ENCODE measurements at regions not wholly inside any gene's neighbourhood (a gene's known extent, or its start where the extent isn't known, plus 50 kb on each side); places are given as distances from the start of the nearest gene placed in this dataset.

DNA sequence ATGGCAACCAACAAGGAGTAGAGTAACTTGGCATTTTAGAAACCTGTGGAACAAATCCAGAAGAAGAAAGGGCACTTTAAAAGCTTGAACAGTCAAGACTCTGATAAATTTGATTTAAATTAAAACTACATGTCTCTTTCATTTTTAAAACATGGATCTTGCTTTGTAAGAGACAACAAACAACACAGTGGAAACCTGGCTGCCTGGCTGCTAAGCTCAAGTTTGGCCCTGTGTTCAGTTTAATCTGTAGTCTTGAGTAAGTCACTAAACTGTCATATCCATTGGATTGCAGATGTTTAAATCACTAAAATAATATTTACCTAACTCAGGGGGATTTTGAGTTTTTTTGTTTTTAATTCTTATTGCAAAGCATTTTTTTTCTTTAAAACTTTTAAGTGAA lies 374.9 kb upstream of the SEMA3D start:
- no peak for DNase-seq

DNA sequence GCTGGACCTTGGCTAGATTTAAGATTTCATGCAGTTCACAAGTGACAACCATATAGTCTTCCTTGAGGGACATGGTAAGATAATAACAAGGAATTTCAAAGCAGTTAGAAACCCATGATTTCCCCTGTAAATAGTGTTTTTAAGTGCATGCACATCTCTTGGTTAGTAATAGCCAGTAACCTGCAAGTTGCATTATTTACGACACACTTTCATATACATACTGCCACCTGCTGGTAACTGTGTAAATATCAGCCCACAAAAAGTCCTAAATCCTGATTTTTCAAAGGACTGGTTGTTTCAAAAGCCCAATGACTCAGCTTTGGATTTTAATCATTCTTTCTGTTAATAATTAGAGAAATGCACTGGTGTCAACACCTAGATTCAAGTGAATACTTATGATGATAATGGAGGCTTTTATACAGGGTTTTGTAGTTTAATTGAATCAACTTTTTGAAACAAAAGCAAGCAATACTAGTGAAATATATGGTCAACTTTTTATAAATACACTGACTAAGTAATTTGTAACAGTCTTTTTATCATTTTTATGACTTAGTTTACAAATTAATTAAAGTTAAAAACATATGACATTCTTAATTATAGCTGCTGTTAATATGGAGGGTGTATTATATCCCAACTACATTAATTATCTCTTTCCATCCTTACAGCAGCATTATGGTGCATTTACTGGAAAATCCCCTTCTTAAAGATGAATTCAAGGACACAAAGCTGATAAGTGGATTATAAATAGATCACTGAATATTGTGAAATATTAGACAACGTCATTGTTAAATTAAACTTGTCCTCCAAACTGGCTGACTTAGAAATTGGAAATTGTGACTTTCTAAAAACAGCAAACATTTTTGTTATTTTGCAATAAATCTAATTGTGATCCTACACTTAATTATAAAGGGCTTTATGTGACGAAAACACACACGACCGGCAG lies 367.7 kb upstream of the SEMA3D start:
- DNase-seq, result no peak

DNA sequence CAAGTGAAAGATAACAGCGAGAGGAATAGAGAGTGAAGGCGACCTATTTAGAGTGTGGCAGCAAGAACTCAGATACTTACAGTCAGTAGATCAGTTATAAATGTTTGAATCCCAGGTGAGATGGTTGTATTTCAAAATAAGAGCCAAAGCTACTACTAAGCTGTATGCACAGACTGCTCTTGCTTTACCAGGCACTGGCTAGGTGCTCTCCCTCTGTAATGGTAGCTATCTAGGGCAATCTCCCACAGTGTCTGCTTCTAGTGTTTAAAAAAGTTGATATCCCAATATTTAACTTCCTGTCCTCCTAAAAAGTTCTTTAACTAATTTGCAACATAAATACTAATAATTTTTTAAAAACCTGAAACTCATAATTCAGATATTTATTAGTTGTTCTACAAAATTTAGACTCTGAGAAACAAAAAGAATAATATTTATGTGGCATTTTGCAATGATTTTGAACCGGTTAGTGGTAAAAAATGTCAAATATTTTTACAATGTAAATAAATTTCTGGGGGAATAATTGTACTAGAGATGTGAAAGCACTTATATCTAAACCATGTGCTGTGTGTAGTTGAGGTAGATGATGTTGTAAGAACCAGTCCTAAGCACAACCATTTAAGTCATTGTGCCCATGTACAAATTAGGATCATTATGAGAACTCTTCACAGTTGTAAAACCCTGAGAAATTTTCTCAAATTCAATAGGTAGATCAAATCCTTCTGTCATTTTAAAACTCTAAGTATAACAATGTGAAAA lies 349.3 kb upstream of the SEMA3D start:
- no peak for DNase-seq

GRCh38 chr7:85529831-85530230 lies 343.0 kb upstream of the SEMA3D start:
- DNase-seq, result no peak

- DNase-seq, result no peak
These were observed 342.3 kb upstream of the SEMA3D start for GRCh38 chr7:85529201-85529600.

GRCh38 chr7:85528581-85528980 lies 341.7 kb upstream of the SEMA3D start:
- DNase-seq, result no peak

GRCh38 chr7:85525676-85526075 lies 338.8 kb upstream of the SEMA3D start:
- no peak for DNase-seq

DNA sequence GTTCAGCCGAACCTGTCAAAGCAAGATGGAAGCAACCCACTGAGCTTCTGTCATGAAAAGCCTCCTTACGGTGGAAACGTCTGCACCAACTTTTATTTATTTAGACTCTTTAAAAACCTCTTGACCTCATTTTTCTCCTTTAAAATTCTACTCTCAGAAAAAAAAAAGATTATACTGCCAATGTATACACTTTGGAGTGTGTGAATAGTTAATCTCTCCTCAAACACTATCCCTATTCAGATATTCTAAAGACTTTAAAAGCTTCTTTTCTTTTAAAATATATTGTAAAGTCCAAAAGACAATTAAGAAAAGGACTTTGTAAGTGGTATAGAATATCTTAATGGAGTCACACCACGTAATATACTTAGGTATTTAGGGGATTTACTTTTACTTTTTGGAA lies 335.2 kb upstream of the SEMA3D start:
- DNase-seq, result no peak

DNA sequence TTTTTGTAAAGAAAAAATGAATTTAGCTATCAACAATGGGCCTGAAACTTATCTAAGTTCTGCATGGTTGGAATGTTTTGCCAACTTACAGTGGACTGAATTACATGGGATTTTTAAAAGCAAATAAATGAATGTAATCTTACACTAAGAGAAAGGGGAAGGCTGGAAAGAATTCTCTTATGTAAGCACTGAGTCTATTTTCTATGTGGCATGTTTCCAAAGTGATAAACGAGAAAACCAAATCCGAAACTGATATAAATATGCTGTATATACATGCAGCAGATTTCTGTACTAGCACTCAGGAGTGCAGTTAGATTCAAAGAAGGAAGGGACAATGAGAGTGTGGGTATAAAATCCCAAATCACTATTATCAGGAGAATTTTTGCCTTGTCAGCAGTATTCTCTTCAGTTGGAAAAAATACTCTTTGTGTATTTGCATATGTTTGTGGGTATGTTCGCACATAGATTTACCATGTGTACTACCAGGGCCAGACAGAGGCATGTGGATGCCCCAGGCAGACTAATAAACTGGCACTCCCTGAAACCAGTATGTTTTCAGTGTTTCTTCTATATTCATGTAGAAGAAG lies 334.3 kb upstream of the SEMA3D start:
- DNase-seq, result no peak

DNA sequence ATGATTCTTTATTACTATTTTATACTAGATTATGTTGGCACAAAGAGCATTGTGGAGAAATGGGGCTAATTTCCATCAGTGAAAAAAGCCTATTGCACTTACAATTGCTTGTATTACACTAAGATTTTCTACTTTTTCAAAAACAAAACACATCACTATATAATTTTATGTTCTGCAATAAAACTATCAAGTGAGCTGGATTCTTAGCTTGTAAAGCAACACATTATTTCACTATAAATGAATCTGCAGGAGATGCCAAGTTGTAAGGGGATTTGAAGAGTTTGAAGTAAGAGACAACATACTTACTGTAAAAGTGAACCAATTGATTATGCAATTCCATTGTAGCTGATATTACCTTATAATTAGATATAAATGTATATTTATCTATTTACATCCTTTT lies 333.3 kb upstream of the SEMA3D start:
- DNase-seq, result no peak

GRCh38 chr7:85516675-85517074 lies 329.8 kb upstream of the SEMA3D start:
- DNase-seq, result no peak

- no peak for DNase-seq
These were observed 325.9 kb upstream of the SEMA3D start for GRCh38 chr7:85512790-85513189.

DNA sequence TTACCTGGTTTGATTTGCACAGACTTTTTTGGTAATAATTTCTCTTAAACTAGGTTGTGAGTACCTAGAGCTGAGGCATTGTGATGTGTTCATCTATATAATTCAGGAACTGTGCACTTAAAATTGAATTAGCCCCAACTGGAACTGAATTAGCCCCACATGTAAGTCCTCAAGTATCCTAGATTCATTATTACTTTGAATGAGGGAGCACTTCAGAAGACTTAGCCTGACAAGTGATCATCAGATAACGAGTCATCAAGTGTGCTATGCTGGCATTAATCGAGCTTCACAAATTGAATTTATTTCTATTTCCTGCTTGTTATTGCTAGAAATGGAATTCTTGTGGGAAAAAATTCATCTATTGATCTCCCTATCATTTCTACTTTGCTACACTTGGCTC lies 323.4 kb upstream of the SEMA3D start:
- no peak for DNase-seq

- DNase-seq, result no peak
These were observed 322.6 kb upstream of the SEMA3D start for GRCh38 chr7:85509476-85509875.

GRCh38 chr7:85508642-85509410 lies 322.0 kb upstream of the SEMA3D start:
- no peak for DNase-seq

- DNase-seq, result no peak
These were observed 311.2 kb upstream of the SEMA3D start for GRCh38 chr7:85498031-85498430.

DNA sequence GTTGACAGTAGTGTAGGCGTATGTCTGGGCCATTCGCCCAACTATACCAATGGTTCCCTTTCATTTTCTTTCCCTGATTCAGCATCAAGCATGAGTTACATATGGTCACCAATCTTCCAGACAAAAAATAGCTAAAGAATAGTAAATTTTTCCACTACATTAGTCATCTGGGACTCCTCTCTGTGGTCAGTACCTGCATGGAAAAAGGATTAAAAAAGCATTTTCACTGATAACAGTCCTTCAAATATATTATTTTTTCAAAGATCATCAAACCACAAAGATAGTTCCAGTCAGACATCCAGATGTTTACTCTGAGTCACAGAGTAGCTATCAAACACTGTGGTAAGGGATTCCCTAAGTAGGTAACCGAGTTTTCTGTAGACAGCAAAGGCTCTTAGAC lies 302.6 kb upstream of the SEMA3D start:
- no peak for DNase-seq

DNA sequence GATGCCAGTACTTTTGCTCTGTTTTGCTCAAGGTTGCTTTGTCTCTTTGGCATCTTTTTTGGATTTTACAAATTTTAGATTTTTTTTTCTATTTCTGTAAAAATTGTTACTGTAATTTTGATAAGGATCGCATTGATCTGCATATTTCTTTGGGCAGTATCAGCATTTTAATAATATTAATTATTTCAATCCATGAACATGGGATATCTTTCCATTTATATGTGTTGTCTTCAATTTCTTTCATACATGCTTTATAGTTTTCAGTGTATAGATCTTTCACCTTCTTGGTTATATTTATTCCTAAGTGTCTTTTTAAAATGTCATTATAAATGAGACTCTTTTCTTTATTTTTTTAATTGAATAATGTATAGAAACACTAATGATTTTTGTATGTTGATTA lies 301.6 kb upstream of the SEMA3D start:
- DNase-seq, result no peak

GRCh38 chr7:85483177-85483576 lies 296.3 kb upstream of the SEMA3D start:
- DNase-seq, result no peak

- DNase-seq, result no peak
These were observed 293.8 kb upstream of the SEMA3D start for GRCh38 chr7:85480666-85481065.

- no peak for DNase-seq
These were observed 293.2 kb upstream of the SEMA3D start for GRCh38 chr7:85479918-85480643.

GRCh38 chr7:85478530-85478929 lies 291.7 kb upstream of the SEMA3D start:
- DNase-seq, result no peak

All from NK-92 treated with Interleukin-12 subunit alpha and Interleukin-12 subunit beta, amount 100 ng/mL, for 24 hours (cell line).